HG03139 (cell line): ENCODE measurements at regions not wholly inside any gene's neighbourhood (a gene's known extent, or its start where the extent isn't known, plus 50 kb on each side); places are given as distances from the start of the nearest gene placed in this dataset.
A peak's percentile ranks its signal among the peaks of the same experiment; 100 is the strongest.

Experiments
- ATAC-seq: cut with Tn5 transposase; IDR thresholded peaks from one replicate; pipeline ENCODE4 v1.9.1; 2021; ENCODE audit not compliant: unreplicated experiment

GRCh38 chr13:81488021-81488420 is 1147.1 kb upstream of the SPRY2 start:
- ATAC-seq = no peak

GRCh38 chr13:81487151-81487550 is 1146.2 kb upstream of the SPRY2 start:
- ATAC-seq = no peak

GRCh38 chr13:81480634-81481033 is 1139.7 kb upstream of the SPRY2 start:
- ATAC-seq = no peak

DNA sequence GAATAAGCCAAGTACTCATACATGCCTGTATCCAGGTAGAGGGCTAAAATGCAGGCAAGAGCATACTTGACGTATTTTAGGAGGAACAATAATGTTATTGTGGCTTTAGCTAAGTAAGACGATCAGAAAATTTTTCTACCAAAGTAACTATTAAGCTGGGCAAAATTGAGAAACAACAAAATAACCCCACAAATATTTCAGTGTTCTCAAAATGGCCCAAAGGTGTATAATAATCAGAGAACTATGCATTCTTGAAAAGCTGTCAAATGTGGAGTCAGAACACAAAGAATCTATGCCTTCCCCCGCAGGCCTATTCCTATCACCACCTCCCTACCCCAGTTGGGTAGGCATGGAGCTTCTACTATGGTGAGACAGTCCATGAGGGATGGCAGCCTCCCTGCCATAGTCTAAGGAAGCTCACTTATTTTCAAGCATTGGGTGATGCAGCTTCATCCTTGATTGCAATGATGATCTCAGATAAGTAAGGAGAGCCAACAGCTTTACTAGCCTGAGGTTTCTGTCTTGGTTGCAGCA is 1132.5 kb upstream of the SPRY2 start:
- ATAC-seq = no peak

DNA sequence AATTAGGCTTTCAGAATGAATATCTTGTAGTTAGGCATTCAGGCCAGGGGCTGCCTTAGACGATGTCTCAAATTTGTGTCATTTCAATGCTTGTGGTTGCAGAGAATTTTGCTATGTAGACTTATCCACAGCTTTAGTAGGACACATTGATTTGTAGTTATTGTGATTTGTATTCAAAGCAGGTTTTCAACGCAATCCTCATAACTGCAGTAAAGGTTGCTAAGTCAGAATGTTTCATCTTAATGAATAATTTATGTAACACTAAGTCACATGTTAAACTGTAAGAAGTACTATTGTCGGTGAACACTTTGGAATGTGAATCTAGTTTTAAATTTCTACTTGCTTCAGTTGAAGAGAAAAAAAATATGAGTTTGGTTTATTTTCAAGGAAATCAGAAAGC is 1117.2 kb upstream of the SPRY2 start:
- ATAC-seq = no peak

DNA sequence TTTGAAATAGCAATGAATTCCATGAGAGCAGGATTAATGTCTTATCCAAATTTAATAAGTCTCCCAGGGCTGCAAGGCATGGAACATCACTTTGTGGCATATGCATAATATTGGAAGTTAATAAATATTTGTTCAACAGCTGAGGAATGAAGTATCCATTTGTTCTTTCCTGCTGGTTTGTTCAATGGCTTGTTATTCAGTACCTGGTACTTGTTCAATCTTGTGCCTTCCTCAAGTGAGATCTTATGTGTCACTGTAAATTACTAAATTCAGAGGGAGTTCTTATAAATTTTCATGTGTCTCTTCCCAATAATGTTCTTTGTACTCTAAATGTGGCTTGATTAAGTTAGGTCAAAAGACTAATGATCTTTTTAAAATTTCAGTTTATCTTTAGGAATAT is 1105.5 kb upstream of the SPRY2 start:
- no peak for ATAC-seq

GRCh38 chr13:81442904-81443303 is 1102.0 kb upstream of the SPRY2 start:
- no peak for ATAC-seq

DNA sequence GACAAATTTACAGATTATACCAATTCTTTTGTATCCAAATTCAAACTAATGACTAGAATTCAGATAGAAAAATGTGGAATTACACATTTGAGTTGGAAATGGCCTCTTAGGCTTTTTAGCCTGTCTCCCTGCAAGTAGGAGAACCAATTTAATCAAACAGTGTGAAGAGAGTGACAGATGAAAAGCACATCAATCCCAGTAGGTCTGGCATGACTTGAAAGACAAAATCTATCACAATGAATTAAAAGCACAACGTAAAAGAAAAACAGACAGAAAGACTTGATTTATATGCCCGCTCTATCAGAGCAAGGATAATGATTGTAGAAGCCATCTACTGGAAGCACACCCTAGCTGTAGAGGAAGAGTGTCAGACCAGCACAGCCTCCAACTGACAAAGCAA is 1084.4 kb upstream of the SPRY2 start:
- no peak for ATAC-seq

DNA sequence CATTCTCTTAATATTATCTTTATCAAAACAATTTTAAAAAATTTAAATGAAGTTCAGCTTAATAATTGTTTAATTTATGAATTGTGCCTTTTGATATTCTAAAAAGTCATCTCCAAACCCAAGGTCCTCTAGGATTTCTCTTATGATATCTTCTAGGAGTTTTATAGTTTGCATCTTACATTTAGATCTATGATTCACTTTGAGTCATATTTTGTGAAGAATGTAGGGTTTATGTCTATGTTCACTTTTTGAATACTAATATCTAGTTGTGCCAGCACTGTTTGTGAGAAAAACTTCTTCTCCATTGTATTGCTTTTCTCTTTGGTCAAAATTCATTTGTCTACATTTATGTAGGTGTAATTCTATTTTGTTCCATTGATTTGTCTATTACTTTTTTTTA is 1068.4 kb upstream of the SPRY2 start:
- ATAC-seq = no peak

DNA sequence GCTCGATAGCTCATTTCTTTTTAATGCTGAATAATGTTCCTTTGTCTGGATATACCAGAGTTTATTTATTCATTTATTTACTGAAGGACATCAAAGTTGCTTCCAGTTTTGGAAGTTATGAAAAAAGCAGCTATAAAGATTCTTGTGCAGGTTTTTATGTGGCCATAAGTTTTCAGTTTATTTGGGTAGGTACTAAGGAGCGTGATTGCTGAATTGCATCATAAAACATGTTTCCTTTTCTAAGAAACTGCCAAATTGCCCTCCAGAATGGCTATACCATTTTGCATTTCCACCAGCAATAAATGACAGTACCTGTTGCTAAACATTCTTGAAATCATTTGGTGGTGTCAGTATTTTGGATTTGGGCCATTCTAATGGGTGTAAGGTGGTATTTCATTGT is 1067.7 kb upstream of the SPRY2 start:
- ATAC-seq = no peak

DNA sequence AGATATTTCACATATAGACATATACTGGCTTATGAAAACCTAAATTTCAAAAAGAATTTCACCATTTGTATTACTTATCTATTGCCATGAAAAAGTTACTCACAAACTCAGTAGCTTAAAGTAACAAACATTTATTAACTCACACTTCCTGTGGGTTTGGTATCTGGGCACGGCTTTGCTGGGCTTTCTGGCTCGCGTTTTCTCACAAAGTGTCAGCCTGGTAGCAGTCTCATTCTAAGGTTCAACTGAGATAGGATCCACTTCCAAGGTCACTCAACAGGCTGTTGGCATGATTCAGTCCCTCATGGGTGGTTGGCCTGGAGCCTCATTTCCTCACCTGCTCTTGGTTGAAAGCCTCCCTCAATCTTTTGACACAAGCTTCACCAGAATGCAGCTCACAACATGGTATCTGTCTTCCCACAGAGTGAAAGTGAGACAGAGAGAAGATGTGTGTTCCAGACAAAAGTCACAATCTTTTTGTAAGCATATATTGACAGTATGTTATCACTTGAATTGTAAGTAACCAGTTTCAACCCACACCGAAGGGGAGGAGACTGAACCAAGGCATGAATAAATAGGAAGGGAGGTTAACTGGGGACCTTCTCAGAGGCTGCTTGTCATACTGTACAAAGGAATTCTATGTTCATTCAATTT is 1065.8 kb upstream of the SPRY2 start:
- peak; percentile 85 for ATAC-seq

DNA sequence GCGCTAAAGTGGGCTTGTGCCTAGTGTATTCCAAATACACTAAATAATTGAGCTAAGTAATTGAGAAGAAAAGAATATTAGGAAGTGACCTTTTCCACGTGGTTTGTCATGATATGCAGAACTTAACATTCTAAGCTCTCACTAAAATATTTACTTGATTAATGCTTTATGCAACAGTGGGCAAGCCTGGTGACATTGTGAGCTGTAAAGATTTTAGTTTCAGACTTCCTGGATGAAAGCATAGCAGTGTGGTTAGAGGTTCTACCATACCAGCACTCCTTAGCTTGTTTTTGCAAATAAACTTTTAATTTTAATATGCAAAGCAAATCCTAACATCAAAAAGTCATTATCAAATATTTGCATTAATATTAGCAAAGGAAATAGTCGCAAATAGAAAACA is 1065.1 kb upstream of the SPRY2 start:
- ATAC-seq = peak; percentile 32

DNA sequence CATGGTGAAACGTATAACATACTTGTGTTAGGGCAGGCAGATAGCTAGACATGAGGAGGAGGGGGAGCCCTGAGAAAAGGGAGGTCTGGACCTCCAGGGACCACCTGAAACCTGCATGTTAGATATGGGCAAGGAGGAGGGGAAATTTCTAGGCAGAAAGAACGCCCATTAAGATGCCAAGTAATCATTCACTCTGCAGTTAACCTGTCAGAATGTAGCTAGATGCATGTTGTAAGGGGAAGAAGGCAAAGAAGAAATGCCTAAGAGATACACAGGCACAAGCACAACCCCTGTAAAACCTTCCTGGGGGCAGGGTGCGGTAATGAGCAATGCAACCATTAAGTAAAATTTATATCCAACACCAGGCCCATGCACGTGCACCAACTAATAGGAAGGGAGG is 1055.3 kb upstream of the SPRY2 start:
- ATAC-seq = no peak

GRCh38 chr13:81395368-81395767 is 1054.4 kb upstream of the SPRY2 start:
- no peak for ATAC-seq

GRCh38 chr13:81394640-81395039 is 1053.7 kb upstream of the SPRY2 start:
- no peak for ATAC-seq

DNA sequence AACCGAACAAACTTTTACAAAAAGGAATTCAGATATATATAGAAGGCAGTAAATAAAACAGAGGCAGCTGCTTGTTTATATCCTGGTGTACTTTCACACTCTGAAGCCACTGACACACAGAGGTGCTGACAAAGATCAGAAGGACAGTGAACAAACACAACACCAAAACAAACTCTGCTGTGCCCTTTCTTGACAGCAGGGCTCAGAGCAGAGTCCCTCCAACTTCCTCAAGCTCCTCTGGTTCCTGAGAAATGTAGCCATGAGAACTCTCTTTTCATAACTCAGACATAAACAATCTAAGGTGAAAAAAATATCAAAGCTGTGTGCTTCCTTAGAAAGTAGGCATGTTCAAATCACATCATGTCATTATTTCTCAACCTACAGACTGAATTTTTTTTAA is 1052.8 kb upstream of the SPRY2 start:
- no peak for ATAC-seq

DNA sequence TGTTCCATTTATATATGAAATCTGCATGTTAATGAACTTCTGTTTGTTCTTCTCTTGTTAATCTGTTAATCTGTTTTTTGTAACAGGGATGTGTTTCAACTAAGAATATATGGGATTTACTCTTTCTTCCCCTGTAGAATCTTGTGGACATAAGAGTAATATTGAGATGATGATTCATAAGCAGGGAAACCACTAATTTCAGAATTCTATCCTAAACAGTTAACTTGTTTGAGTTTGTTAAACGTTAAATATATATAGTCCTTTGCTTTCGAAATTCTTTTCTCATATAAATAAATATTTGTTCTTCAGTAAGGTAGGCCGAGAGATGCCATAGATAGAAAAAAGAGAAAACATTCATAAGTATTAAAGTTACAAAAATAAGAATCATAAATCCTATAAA is 1052.2 kb upstream of the SPRY2 start:
- no peak for ATAC-seq

GRCh38 chr13:81388400-81388799 is 1047.5 kb upstream of the SPRY2 start:
- peak; percentile 76 for ATAC-seq

DNA sequence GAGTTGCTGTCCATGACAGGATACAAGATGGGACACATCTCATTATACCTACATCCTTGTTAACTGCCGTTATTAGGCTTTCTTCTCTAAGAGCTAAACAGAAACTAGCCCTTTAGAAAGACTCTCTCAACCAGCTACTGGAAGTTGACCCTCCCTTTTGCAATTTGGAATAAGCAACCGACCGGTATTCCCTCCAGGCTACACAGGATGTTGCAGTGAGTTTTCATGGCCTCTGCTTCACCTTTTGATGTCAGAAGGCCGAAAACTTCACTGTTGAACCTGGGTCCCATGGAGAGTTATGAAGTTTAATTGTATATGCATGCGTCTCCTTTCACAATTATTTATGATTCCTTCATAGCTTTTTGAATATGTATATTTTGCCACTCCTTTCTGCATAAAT is 1042.5 kb upstream of the SPRY2 start:
- no peak for ATAC-seq

- ATAC-seq = no peak
These were observed 1041.3 kb upstream of the SPRY2 start for GRCh38 chr13:81382246-81382645.

- ATAC-seq = no peak
These were observed 1040.6 kb upstream of the SPRY2 start for GRCh38 chr13:81381560-81381959.

GRCh38 chr13:81379183-81379582 is 1038.3 kb upstream of the SPRY2 start:
- no peak for ATAC-seq

GRCh38 chr13:81377921-81378320 is 1037.0 kb upstream of the SPRY2 start:
- ATAC-seq = no peak
